ENCODE measurements at regions not wholly inside any gene's neighbourhood (a gene's known extent, or its start where the extent isn't known, plus 50 kb on each side); places are given as distances from the start of the nearest gene placed in this dataset.
A peak's percentile ranks its signal among the peaks of the same experiment; 100 is the strongest.
"Not testable (repeated sequence)": the region's sequence is repeated elsewhere in the genome, so short reads cannot be mapped to it uniquely, and the experiment has no call there.

DNA sequence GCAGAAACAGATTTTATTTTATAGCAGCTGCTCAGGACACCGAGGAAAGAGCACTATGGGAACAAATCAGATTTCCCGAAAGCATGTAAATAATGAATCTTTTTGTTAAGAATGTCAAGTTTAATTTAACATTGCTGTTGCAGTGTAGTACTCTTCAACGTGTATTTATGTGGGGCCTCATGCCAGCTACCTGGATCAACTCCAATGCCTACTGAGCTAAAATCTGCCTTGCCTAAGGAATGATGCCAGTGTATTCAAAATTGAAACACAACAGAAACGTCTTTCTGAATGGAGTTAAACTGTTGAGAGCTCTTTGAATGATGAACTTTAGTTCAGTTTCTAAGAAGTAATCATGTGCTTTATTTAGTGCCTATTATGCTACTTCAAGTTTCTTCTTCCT lies 1379.8 kb upstream of the ATXN8OS start:
- DNase-seq, result peak; percentile 63

DNA sequence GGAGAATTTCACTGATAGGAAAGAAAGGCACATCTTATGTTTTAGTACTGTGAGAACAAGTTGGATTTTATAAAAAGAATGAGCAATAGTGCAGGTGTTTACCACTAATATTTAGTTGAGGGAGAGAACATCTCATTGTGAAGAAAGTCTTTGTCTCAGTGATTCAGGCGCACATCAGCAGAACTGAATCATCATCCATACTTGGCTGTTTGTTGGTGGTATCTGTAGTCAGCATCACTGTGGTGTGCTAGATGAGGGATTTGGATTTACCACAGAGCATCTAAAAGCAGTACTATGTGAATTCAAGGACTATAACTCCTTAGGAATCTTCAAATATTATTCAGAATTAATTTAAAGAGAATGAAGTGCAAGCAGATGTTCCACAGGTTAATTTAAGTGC lies 1380.5 kb upstream of the ATXN8OS start:
- DNase-seq, result no peak

DNA sequence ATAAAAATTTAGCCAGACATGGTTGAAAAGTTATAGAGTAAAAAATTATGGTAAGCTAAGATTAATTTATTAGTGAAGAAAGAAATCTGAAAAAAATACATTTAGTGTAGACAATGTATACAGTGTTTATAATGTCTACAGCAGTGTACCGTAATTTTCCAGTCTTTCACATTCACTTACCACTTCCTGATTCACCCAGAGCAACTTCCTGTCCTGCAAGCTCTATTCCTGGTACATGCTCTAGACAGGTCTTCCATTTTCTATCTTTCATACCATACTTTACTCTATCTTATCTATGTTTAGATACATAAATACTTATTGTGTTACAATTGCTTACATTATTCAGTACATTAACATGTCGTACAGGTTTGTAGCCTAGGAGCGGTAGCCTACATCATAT lies 1387.8 kb upstream of the ATXN8OS start:
- DNase-seq, result no peak

DNA sequence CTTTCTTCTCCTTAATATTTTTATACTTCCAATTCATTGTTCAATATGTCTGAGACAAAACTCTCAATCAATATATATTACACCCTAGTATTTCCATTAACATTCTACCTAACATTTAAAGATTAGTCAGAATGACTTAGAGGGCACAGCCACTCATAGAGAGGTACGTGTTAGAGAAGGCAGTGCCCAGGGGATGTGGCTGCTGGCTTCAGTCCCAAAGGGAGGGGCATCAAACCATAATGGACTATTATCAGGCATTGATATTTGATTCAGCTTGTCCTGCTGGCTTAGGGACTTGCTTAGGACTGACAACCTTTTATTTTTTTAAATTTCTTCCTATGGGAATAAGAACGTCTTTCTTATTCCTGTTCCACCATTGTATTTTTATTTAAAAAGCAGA lies 1392.0 kb upstream of the ATXN8OS start:
- no peak for DNase-seq

DNA sequence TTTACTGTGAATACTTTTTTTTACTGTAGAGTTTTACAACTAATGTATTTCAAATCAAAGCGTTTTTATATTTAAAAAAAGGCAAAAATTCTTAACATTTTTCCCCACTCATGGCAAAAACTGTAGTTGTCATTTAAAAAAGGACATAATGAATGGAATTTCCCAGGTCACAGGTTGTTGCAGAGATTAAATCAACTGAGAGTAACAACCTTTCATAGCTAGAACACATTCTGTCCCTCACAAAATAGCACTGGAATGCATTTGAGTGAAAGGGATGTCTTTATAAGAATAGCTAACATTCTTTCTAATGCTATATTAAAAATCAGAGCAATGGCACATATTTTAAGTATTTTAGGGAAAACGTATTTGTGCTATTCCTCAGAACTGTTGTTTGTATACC lies 1393.3 kb upstream of the ATXN8OS start:
- DNase-seq, result no peak

DNA sequence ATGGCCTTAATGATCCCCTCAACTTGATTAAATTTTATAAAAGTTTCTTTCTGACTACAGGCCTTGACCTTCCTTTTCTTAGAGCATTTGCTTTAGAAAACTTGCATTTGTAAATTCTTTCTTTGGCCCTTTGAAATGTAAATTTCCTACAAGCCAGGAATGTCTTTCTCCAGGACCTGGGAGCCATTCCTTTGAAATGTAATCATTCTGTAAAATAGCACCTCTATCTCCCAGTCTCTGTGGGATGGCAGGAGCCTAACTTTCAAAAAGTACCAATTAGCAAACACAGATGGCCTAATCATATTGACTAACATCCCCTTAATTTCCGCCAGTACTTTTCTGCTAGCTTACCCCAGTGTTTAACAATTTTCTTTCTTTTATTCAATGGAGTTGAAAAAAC lies 1394.2 kb upstream of the ATXN8OS start:
- no peak for DNase-seq

DNA sequence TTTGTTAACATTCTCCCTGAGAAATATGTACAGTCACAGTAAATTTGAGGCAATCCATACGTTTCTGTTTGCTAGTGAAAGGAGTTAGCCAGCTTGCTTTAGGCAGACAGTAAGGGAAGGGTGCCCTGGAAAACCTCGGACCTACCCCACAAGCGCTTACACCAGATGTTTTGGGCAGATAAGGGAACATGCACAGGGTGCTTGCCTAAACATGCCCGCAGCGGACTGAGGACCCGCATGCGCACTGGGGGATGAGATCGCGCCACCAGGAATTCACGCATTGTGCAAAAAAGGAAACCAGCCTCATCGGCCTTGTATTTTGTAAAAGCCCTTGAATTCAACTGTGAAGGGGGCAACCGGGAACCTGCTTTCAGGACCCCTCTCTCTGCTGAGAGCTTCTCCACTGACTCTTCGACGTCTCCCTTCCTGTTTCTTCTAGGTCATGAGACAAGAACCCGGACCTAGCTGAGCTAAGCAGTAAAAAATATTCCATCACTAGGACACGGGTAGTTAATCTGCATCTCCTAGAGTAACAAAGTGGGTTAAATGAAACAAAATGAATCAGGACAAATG lies 1399.2 kb upstream of the ATXN8OS start:
- DNase-seq, result no peak

DNA sequence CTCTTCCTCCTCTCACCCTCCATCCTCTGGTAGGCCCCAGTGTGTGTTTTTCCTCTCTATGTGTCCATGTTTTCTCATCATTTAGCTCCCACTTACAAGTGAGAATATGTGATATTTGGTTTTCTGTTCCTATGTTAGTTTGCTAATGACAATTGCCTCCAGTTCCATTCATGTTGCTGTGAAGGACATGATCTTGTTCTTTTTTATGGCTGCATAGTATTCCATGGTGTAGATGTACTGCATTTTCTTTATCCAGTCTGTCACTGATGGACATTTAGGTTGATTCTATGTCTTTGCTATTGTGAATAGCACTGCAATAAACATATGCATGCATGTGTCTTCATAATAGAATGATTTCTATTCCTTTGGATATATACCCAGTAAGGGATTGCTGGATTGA lies 1401.6 kb upstream of the ATXN8OS start:
- not testable (repeated sequence) for DNase-seq

DNA sequence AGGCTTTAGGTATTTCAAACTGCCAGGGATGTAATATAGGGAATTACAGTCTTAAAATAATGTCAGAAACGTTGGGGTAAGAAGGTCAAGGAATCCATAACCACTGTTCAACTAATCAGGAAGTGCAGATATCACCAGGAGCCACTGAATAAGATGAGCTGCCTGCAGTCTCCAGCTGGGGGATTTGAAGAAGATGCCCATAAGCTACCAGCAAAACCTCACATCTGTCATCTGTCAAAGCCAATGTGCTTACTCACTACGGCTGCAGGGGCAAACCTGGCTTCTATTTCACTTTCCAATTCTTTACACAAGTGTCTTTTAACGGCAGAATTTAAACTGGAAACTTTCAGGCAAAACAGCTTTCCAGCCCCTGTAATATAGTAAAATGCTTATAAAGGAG lies 1410.1 kb upstream of the ATXN8OS start:
- no peak for DNase-seq

DNA sequence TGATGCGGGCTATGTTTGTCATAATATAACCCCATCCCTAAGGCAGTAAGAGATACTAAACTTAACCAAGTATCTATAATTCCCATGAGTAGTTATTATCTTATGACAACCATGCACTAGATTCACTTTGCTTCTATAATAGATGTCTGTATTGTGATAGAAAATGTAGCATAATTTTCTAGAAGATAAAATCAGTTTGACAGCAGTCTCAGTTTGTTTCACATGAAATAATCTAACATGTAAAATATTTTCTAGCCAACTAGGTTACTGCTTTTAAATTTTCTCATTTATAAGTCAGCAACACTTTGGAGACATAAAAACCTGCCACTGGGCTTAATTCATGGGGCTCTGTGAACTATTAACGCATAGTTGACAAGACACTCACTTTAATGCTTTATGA lies 1410.7 kb upstream of the ATXN8OS start:
- no peak for DNase-seq

DNA sequence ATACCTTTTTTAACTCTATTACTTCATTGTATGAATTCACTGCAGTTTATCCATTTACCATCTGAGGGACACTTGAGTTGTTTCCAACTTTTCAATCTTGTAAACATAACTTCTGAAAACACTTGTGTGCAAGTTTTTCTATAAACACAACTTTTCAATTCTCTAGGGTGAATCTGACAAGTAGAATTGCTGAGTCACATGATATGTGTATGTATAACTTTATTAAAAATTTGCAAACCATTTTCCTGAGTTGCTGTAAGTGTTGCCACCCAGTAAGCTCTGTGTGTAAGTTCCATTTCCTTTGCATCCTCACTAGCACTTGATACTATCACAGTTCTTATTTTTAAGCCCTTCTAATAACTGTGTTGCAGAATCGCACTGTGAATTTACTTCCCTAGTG lies 1415.6 kb upstream of the ATXN8OS start:
- DNase-seq, result no peak

DNA sequence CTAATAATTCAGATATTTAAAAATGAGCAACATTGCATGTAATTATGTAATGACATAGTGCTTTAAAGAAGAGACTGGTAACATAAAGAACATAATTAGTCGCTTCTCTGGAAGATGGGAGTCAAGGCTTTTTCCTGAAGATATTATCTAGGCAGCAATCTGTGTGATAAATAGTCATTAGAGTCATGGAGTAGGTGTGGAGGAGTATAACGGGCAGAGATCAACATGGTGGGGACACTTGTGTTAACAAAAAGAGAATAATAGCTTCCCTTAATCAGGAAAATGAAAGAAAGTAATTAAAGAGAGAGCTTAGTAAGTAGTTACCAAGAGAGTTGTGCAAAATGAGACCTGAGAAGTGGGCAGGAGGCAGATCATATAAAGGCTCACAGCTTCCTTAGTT lies 1417.1 kb upstream of the ATXN8OS start:
- no peak for DNase-seq

DNA sequence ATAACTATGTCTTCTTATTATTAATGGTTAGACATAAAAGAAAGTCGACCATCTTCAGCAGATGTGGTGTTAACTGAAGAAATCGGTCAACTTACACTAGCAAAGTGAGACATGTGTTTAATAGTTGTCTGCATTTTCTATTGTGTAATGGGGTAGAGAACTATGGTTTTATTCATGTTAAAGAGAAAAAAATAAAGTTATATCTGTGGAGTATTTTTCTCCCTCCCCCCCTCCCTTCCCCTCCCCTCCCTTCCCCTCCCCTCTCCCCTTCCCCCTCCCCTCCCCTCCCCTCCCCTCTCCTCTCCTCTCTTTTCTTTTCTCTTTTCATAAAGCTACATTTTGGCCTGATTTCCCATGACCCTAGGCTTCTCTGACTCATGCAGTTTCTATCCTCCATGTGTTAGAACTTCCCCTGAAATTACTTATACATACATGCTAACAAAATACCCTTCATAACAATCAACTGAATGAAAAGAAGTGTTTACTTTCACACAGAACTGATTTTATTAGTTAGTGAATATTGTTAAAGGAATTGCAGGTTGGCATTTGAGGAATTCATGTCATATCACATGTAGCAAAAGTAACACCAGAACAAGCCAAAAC lies 1431.0 kb upstream of the ATXN8OS start:
- DNase-seq, result no peak

DNA sequence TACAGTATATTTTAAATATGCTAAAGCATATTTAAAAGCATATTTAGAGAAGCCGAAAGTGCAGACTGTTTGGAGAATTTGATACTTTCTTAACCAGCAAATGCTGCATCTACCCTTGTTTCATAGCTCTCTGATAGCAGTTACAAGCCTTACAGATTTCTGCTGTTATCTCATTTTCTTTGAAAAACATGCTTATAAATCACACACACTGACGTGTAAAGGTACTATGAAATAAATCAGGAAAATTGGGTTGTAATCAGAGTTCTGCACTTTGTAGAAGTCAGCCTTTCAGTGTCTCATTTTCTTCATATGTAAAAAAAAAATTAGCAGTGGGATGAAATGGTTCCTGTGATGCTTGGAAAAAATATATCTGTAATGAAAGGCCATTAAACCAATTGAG lies 1432.4 kb upstream of the ATXN8OS start:
- no peak for DNase-seq

DNA sequence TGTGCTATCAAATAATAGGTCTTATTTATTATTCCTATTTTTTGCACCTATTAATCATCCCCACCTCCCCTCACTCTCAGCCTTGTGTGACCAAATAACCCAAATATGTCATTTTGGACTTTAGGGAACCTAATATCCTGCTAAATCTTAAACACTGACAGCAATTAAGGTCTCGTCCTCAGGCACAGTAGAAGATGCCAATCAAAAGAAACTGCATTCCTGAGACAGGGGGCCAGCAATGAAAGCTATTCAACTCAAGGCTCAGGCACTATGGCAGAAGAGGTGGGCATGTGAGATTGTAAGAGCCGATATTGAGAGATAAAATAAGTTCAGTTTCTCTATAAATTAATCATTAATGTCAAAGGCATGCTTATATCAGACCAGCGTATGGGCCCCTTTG lies 1437.7 kb upstream of the PCDH9 start:
- DNase-seq, result no peak

DNA sequence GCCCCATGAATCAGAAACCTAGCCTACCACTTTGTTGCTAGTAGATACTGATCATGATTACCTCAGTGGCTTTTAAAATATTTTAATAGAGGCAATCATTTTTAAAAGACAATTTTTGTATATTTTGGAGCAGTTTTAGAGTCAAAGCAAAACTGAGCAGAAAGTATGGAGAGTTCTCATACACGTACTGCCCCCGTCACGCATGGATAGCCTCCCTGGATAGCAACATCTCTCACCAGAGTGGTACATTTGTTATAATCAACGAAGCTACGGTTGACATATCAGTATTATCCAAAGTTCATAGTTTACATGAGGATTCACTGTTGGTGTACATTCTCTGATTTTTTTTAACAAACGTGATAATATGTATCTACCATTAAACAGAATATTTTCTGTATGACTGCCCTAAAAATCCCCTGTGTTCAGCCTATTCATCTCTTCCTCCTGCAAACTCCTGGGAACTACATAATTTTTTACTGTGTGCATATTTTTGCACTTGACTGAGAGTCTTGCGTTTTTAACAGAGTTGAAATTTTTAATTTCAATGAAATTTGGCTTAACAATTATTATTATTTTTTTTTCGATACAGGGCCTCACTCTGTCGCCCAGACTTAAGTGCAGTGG lies 1436.8 kb upstream of the PCDH9 start:
- no peak for DNase-seq

DNA sequence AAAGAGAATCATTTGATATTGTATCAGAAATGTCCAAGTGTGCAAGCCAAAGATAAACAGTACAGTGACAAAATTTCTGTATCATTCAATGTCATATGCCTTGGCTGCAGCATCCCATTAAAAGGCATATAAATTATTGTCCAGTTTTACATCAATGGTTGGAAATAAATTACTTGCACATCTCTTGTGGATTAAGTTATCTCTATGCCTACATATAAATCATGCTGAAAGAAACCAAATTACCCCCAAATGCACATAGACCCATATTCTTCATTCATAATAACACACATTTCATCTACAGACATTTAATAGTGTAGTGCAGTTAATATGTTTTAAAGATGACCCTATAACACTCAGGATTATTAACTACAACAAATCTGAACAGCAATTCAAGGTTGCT lies 1415.7 kb upstream of the PCDH9 start:
- no peak for DNase-seq

DNA sequence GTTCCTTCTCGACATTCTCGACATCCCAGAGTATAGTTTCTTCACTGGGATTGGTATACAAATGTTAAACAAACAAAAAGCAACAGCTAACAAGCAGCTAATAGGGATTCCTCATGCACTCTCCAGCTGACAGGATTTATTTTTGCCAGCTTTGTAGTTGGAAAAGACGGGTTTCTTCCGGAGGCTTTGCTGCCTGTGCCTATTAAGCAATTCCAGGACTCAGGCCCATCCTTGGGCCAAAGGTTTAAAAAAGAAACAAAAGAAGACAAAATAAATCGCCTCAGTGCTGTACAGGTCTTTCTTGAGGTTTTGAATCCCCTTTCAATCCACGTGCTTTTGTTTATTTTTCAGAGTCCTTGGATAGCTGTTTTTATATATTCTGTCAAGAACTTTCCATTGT lies 1414.5 kb upstream of the PCDH9 start:
- no peak for DNase-seq

DNA sequence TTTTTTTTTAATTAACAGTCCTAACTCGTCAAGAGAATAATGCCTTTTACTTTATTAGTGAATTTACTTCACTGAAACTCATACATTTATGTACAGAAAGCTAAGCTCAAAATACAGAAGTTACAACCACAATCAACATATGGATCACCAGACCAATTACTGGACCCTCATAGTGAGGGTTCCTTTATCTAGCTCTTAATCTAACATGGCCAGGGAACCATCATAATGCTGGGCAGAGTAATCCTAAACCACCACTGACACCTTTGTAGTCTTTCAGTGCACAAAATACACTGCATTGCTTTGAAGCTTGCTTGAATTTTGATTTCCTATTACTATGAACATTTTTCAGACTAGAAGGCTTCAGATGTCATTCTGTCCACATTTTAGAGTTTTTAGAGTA lies 1406.6 kb upstream of the PCDH9 start:
- no peak for DNase-seq

DNA sequence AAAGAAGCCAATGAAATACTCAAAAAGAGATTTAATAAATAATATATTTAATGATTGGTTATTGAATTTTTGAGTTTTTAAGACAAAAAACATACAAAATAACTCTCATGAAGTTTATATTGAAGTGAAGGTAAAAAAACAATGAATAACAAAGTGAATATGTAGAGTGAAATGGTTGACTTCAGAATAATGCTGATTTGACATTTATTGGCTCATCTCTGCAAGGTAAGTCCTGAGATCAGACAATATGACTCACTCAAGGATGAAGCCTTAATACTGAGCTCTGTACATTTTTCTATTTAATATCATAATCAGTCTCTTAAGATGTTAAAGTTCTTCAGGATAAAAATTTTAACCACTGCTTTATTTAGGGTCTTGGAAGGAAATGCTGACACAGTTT lies 1398.9 kb upstream of the PCDH9 start:
- no peak for DNase-seq

DNA sequence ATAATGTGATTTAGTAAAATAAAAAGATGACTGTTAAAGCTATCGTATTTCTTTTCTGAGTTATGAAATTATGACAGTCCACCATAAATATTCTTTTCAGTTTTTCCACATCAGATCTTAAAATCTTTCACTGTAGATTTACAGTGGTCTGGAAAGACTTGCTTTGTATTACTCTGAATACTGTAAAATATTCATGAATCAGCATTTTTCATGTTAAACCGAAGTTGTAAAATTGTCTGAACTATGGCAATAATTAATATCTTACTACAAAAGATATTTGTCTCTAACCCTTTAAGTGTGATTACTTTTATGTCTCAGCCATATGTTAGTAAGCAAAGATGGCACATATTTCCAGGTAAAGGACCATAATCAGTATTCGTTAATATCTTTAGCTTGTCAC lies 1397.2 kb upstream of the PCDH9 start:
- DNase-seq, result no peak

DNA sequence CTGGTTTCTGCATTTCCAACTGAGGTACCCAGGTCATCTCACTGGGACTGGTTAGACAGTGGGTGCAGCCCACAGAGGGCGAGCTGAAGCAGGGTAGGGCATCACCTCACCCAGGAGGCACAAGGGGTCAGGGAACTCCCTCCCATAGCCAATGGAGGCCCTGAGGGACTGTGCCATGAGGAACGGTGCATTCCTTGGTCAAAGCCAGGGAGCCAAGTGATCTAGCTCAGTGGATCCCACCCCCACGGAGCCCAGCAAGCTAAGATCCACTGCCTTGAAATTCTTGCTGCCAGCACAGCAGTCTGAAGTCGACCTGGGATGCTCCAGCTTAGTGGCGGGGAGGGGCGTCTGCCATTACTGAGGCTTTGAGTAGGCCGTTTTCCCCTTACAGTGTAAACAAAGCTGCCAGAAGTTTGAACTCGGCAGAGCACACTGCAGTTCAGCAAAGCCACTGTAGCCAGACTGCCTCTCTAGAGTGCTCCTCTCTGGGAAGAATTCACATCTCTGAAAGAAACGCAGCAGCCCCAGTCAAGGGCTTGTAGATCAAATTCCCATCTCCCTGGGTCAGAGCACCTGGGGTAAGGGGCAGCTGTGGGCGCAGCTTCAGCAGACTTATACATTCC lies 1386.6 kb upstream of the PCDH9 start:
- DNase-seq, result no peak

DNA sequence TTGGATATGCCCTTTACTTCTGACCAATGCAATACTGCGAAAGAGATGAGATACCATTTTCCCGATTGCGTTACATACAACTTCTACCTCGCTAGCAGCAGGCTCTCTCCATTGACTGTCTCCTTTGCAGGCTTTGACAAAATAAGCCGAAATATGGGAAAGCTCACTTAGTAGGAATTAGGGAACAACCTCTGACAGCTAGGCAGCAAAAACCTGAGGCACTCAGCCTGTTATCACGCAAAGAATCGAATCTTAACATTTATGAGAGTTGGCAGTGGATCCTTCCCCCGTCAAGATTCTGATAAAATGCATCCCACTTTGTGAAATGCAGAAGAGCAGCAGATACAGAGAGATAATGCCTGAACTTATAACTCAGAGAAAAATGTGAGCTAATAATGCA lies 1379.5 kb upstream of the PCDH9 start:
- DNase-seq, result no peak

DNA sequence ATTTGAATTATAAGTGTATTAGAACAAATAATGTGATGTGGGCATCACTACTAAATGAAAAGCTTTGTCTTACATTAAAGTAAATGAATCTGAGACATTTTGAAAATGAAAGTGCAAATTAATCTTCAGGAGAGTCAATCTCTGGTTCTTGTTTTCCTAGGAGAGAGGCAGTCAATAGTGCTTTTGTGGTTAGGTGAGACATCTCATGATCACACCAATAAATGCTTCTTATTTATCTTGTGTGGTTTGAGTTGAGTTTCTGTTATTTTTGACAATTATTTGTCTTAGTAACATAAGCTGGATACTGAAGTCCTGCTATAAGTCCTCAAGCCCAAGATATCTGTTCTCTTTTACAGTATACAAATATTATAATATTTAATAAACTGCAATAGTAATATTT lies 1378.0 kb upstream of the PCDH9 start:
- DNase-seq, result no peak

DNA sequence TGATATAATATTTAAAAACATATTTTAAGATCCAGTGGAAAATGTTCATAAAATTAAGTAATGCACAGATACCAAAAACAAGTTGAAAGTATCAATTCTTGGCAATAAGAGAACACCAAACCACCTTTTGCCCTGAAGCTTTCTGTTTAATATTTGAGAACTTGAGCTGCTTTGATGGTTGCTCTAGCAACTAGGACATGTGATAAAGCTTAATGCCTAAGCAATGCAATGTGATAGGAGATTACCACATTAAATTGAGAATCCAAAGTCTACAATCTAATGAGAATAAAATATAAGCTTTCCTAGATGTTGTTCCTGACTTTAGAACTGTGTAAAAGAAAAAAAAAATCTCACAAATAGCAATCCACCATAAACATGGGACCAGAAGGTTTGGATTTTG lies 1367.5 kb upstream of the PCDH9 start:
- no peak for DNase-seq

Data from NCI-H446 treated with DMSO at 0.1 percent for 48 hours (cell line).